CD4-positive, alpha-beta memory T cell (primary cell): ENCODE measurements at regions not wholly inside any gene's neighbourhood (a gene's known extent, or its start where the extent isn't known, plus 50 kb on each side); places are given as distances from the start of the nearest gene placed in this dataset.

ENCODE experiments used
- CTCF ChIA-PET: fragments of 350-600 bp; sonication (Branson Sonifier 250); formaldehyde crosslinking; loops from one replicate; lab custom pipeline; 2021; ENCODE audit warnings: inconsistent platforms; ENCODE audit not compliant: partially characterized antibody; lab: Charles Lee
- POLR2A ChIA-PET: fragments of 350-600 bp; sonication (Branson Sonifier 250); formaldehyde crosslinking; loops from one replicate; lab custom pipeline; 2021; ENCODE audit not compliant: partially characterized antibody; lab: Charles Lee
- DNase-seq, 5 donors: peaks; one replicate each; pipeline versions ENCODE4 v3.0.0 to v3.0.0-alpha.2; 2020 to 2022; ENCODE audit warnings: mixed read lengths in 1 of 5
- H3K27ac ChIP-seq: one replicate; pipeline ENCODE4 v1.7.0; 2013; ENCODE audit warnings: low read depth, low read length
- H3K27me3 ChIP-seq: 2 replicates; pipeline ENCODE4 v1.7.0; 2013; ENCODE audit warnings: mild to moderate bottlenecking, low read length, moderate library complexity; ENCODE audit not compliant: insufficient read depth
- H3K36me3 ChIP-seq: 2 replicates; pipeline ENCODE4 v1.7.0; 2013; ENCODE audit warnings: mild to moderate bottlenecking, low read length, moderate library complexity; ENCODE audit not compliant: insufficient read depth
- H3K4me1 ChIP-seq: 2 replicates; pipeline ENCODE4 v1.7.0; 2013; ENCODE audit warnings: mild to moderate bottlenecking, low read length, moderate library complexity; ENCODE audit not compliant: insufficient read depth
- H3K4me3 ChIP-seq, 2 donors: one replicate each; pipeline ENCODE4 v1.7.0; 2013; ENCODE audit warnings: low read length in 2 of 2, mild to moderate bottlenecking in 1 of 2
- H3K9me3 ChIP-seq, 2 donors: one replicate each; pipeline ENCODE4 v1.7.0; 2013; ENCODE audit warnings: low read length in 2 of 2, control low read depth in 1 of 2; ENCODE audit not compliant: control insufficient read depth in 1 of 2
- H3K27ac Mint-ChIP-seq, 7 donors: one replicate each; pipeline ENCODE4 v1.8.0; 2020 to 2021; ENCODE audit warnings: mixed read lengths in 7 of 7, mild to moderate bottlenecking in 6 of 7, inconsistent platforms in 3 of 7, moderate library complexity in 3 of 7
- H3K27me3 Mint-ChIP-seq, 2 donors: one replicate each; pipeline ENCODE4 v1.8.0; 2020 to 2021; ENCODE audit warnings: mixed read lengths in 2 of 2
- H3K36me3 Mint-ChIP-seq, 2 donors: one replicate each; pipeline ENCODE4 v1.8.0; 2020 to 2021; ENCODE audit warnings: mixed read lengths in 2 of 2, inconsistent platforms in 1 of 2, mild to moderate bottlenecking in 1 of 2
- H3K4me1 Mint-ChIP-seq, 4 donors: one replicate each; pipeline ENCODE4 v1.8.0; 2020 to 2021; ENCODE audit warnings: mixed read lengths in 4 of 4, mild to moderate bottlenecking in 1 of 4
- H3K4me3 Mint-ChIP-seq, 8 donors: one replicate each; pipeline ENCODE4 v1.8.0; 2020 to 2021; ENCODE audit warnings: mixed read lengths in 8 of 8, mild to moderate bottlenecking in 7 of 8, moderate library complexity in 6 of 8, inconsistent platforms in 3 of 8
- H3K9me3 Mint-ChIP-seq, 8 donors: one replicate each; pipeline ENCODE4 v1.8.0; 2020 to 2021; ENCODE audit warnings: mixed read lengths in 8 of 8, mild to moderate bottlenecking in 5 of 8, inconsistent platforms in 3 of 8, moderate library complexity in 1 of 8
- intact Hi-C: fragments of 100-400 bp; cut with micrococcal nuclease; formaldehyde crosslinking; loops from one replicate; pipeline ENCODE4 v1.15.1; 2023

DNA sequence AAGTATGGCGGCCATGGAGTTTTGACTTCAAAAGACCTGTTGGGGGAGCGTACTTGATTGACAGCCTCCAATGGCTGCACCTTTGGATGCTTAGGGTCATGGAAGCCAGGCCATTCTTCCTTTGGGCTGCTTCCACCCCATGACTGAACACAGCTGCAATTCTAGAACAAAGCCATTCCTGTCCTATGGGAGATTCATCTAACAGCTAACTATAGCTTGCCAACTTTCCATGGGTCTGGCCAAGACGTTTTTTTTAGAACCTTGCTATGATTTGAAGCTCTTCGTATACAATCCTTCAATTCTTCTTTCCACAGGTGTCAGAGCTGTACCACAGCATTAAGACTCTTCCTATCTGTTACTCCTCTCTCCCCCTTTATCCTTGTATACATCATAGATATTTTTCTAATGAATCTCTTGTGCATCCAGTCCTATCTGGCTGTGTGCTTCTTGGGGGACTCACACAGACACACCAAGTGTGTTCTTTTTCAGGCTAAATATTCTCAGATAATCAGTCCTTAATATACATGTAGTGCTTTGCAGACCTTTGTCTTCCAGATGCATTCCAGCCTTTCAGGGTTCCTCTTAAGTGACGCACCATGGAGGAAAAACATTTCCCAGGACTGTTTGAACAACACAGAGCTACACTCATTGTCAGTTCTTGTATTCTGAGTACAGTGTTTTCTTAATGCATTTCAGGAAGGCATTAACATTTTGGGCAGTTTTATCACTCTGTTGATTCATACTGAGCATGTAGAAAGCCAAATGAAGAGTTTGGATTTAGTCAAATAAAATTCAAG lies 198.9 kb downstream of the TAF11L14 start:
- H3K36me3 ChIP-seq, result no peaks in the 10 kb centered on the region
- no peak for DNase-seq
- Mint-ChIP-seq H3K9me3 (peaks cover 2 to 22% (median 13%) of the 10 kb centered on the region in 8 donors), H3K4me1 (no peaks in the 10 kb centered on the region), H3K36me3 (no peaks in the 10 kb centered on the region), H3K4me3 (no peak overlapping the region), H3K27me3 (no peaks in the 10 kb centered on the region), H3K27ac (no peak overlapping the region)
- intact Hi-C loops, result no loop called here
- peaks cover 0 to 3% of the 10 kb centered on the region in 2 donors for H3K9me3 ChIP-seq
- ChIA-PET CTCF (no interaction called here), POLR2A (no interaction called here)
- no peaks in the 10 kb centered on the region for H3K4me1 ChIP-seq
- no peak overlapping the region for H3K4me3 ChIP-seq
- no peaks in the 10 kb centered on the region for H3K27me3 ChIP-seq
- H3K27ac ChIP-seq, result no peak overlapping the region

DNA sequence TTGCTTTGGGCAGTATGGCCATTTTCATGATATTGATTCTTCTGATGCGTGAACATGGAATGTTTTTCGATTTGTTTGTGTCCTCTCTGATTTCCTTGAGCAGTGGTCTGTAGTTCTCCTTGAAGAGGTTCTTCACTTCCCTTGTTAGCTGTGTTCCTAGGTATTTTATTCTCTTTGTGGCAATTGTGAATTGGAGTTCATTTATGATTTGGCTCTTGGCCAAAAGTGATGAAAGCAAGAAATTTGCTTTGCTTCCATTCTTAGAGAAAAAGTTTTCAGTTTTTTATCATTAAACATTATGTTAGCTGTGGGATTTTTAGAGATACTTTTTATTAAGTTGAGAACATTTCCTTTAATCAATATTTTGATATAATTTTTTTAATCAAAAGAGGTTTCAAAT lies 203.5 kb downstream of the TAF11L14 start:
- no peak for DNase-seq
- Histone ChIP-seq H3K4me3 (no peak overlapping the region), H3K9me3 (peaks cover 0 to 3% of the 10 kb centered on the region in 2 donors), H3K4me1 (no peaks in the 10 kb centered on the region), H3K36me3 (no peaks in the 10 kb centered on the region), H3K27ac (no peak overlapping the region), H3K27me3 (no peaks in the 10 kb centered on the region)
- Mint-ChIP-seq H3K36me3 (no peaks in the 10 kb centered on the region), H3K4me3 (no peak overlapping the region), H3K27me3 (no peaks in the 10 kb centered on the region), H3K9me3 (peaks cover 3 to 29% (median 9%) of the 10 kb centered on the region in 8 donors), H3K4me1 (no peaks in the 10 kb centered on the region), H3K27ac (no peak overlapping the region)
- ChIA-PET POLR2A (no interaction called here), CTCF (no interaction called here)
- intact Hi-C loops, result no loop called here

DNA sequence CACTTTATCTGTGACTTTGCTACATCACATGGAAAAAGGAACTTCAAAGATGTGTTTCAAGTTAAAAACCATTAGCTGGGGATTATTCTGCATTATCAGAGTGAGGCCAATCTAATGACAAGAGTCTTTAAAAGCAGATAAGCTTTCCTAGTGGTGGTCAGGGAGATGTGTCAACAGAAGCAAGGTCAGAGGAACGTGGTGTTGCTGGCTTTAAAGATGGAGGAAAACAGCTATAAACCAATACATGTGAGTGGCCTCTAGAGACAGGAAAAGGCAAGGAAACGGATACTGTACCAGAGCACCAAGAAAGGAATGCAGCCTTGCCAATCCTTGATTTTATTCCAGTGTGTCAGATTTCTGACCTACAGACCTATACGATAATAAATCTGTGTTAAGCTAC lies 204.2 kb downstream of the TAF11L14 start:
- Histone ChIP-seq H3K9me3 (peaks cover 0 to 3% of the 10 kb centered on the region in 2 donors), H3K36me3 (no peaks in the 10 kb centered on the region), H3K4me3 (no peak overlapping the region), H3K27ac (no peak overlapping the region), H3K27me3 (no peaks in the 10 kb centered on the region), H3K4me1 (no peaks in the 10 kb centered on the region)
- Mint-ChIP-seq H3K4me1 (no peaks in the 10 kb centered on the region), H3K4me3 (no peak overlapping the region), H3K27me3 (no peaks in the 10 kb centered on the region), H3K27ac (no peak overlapping the region), H3K9me3 (peaks cover 0 to 32% (median 11%) of the 10 kb centered on the region in 8 donors), H3K36me3 (no peaks in the 10 kb centered on the region)
- ChIA-PET CTCF (no interaction called here), POLR2A (no interaction called here)
- no peak for DNase-seq
- intact Hi-C loops, result no loop called here

DNA sequence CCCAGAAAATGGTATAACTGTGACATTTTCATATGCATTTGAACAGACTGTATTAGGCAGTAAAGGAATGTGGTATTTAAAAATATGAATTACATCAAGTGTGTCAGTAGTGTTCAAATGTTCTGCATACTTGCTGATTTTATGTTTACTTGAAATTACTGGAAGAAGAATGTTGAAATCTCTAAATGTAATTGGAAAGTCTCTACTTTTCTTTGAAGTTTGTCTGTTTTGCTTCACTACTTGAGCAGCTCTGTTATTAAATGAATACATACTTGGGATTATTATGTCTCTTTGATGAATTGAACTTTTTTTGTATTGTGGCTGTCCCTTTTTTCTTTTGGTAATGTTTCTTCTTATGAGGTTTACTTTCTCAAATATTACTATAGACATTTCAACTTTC lies 205.6 kb downstream of the TAF11L14 start:
- CTCF ChIA-PET, result no interaction called here
- H3K4me1 ChIP-seq, result no peaks in the 10 kb centered on the region
- peaks cover 3 to 32% (median 16%) of the 10 kb centered on the region in 8 donors for H3K9me3 Mint-ChIP-seq
- POLR2A ChIA-PET, result no interaction called here
- DNase-seq, result no peak
- no peaks in the 10 kb centered on the region for H3K4me1 Mint-ChIP-seq
- H3K36me3 ChIP-seq, result no peaks in the 10 kb centered on the region
- H3K4me3 Mint-ChIP-seq, result no peak overlapping the region
- intact Hi-C loops, result no loop called here
- H3K36me3 Mint-ChIP-seq, result no peaks in the 10 kb centered on the region
- H3K27ac Mint-ChIP-seq, result no peak overlapping the region
- no peak overlapping the region for H3K27ac ChIP-seq
- peaks cover 0 to 3% of the 10 kb centered on the region in 2 donors for H3K9me3 ChIP-seq
- no peaks in the 10 kb centered on the region for H3K27me3 Mint-ChIP-seq
- no peak overlapping the region for H3K4me3 ChIP-seq
- H3K27me3 ChIP-seq, result no peaks in the 10 kb centered on the region

DNA sequence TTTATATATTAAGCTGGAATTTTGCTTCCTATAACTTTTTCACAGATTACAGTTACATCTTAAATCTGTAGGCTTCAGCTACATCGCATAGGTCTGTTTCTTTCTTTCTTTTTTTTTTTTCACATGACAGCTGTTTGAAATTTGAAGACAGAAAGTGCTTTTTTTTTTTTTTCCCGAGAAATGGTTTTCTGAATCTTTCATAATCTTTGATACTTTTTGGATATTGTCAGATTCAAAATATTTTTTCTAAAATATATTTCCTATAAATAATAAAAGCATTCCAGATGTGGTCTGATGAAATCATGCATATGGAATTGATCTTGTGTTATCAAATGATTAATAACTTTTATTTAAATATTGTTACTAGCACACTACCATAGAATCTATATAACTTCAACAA lies 212.2 kb downstream of the TAF11L14 start:
- H3K9me3 ChIP-seq, result peaks cover 0 to 2% of the 10 kb centered on the region in 2 donors
- H3K27ac Mint-ChIP-seq, result no peak overlapping the region
- intact Hi-C loops, result no loop called here
- POLR2A ChIA-PET, result no interaction called here
- H3K4me3 Mint-ChIP-seq, result no peak overlapping the region
- no peaks in the 10 kb centered on the region for H3K4me1 ChIP-seq
- CTCF ChIA-PET, result no interaction called here
- no peaks in the 10 kb centered on the region for H3K4me1 Mint-ChIP-seq
- H3K27ac ChIP-seq, result no peak overlapping the region
- H3K27me3 ChIP-seq, result no peaks in the 10 kb centered on the region
- DNase-seq, result no peak
- peaks cover 1 to 34% (median 13%) of the 10 kb centered on the region in 8 donors for H3K9me3 Mint-ChIP-seq
- H3K4me3 ChIP-seq, result no peak overlapping the region
- H3K36me3 ChIP-seq, result no peaks in the 10 kb centered on the region
- H3K36me3 Mint-ChIP-seq, result no peaks in the 10 kb centered on the region
- H3K27me3 Mint-ChIP-seq, result no peaks in the 10 kb centered on the region

DNA sequence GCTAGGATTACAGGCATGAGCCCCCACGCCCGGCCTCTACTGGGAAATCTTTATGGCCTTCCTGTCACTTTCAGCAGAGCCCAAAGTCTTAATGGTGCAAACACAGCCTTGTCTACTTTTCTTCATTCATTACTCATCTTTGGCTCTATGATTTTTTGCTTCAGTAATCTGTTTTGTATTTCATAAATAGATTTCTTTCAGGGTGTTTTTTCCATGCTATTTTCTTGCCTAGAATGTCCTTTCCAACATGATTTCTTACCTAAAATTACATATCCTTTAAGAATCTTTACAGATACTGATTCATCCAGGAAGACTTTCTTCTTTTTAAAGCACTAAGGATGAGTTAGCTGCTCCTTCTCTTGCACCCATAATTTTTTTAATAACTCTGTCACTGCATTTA lies 213.0 kb downstream of the TAF11L14 start:
- no peak for DNase-seq
- H3K27me3 ChIP-seq, result no peaks in the 10 kb centered on the region
- Mint-ChIP-seq H3K36me3 (no peaks in the 10 kb centered on the region), H3K4me1 (no peaks in the 10 kb centered on the region), H3K4me3 (no peak overlapping the region), H3K27me3 (no peaks in the 10 kb centered on the region), H3K27ac (no peak overlapping the region), H3K9me3 (peaks cover 1 to 34% (median 11%) of the 10 kb centered on the region in 8 donors)
- no peak overlapping the region for H3K27ac ChIP-seq
- H3K4me3 ChIP-seq, result no peak overlapping the region
- POLR2A ChIA-PET, result no interaction called here
- intact Hi-C loops, result no loop called here
- H3K4me1 ChIP-seq, result no peaks in the 10 kb centered on the region
- no peaks in the 10 kb centered on the region for H3K36me3 ChIP-seq
- CTCF ChIA-PET, result no interaction called here
- no peaks in the 10 kb centered on the region for H3K9me3 ChIP-seq

DNA sequence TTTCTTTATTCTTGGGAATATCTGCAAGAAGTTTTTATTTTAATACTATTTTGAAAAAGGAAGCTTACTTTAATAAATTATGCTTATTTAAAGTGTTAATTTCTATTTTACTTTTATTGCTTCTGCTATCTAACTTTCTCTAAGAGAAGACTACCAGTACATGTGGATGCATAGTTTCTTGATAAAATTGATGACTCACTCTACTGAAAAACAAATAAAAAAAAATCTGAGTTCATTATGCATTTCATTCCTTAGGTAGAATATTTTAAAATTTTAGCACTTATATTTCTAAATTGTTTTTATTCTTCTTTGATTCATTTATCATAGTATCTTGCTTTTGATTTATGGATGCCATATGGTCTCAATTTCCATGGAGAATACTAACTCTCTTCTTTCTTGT lies 217.9 kb downstream of the TAF11L14 start:
- intact Hi-C loops, result no loop called here

More for the DNA sequence above, 217.9 kb downstream of the TAF11L14 start:
- Histone ChIP-seq H3K4me3 (no peak overlapping the region), H3K4me1 (no peaks in the 10 kb centered on the region), H3K9me3 (peaks cover 0 to 3% of the 10 kb centered on the region in 2 donors), H3K36me3 (no peaks in the 10 kb centered on the region), H3K27ac (no peak overlapping the region), H3K27me3 (no peaks in the 10 kb centered on the region)
- CTCF ChIA-PET, result no interaction called here
- Mint-ChIP-seq H3K36me3 (no peaks in the 10 kb centered on the region), H3K27ac (no peak overlapping the region), H3K4me1 (no peaks in the 10 kb centered on the region), H3K9me3 (peaks cover 0 to 12% (median 8%) of the 10 kb centered on the region in 8 donors), H3K27me3 (no peaks in the 10 kb centered on the region), H3K4me3 (no peak overlapping the region)
- POLR2A ChIA-PET, result no interaction called here
- DNase-seq, result no peak
